ENCODE measurements at regions not wholly inside any gene's neighbourhood (a gene's known extent, or its start where the extent isn't known, plus 50 kb on each side); places are given as distances from the start of the nearest gene placed in this dataset.

GRCh38 chr6:121961619-121962125, 437.8 kb upstream of the HSF2 start:
- TF ChIP-seq EP300 (IDR thresholded peaks at IDR 0.05) (no peak), CTCF (IDR thresholded peaks at IDR 0.05) (no peak)

Measured in ovary (tissue), 3 donors.